Adrenal gland (tissue), 5 donors: ENCODE measurements at regions not wholly inside any gene's neighbourhood (a gene's known extent, or its start where the extent isn't known, plus 50 kb on each side); places are given as distances from the start of the nearest gene placed in this dataset.

ENCODE experiments used
- POLR2A ChIP-seq, 2 donors: fragments of 450-650 bp; IDR thresholded peaks; one replicate each; pipeline ENCODE4 v1.6.1; 2017; ENCODE audit warnings: antibody characterized with exemption in 2 of 2, mild to moderate bottlenecking in 2 of 2, moderate library complexity in 1 of 2
- TF ChIP-seq, protein P1 (sequence below), 6 experiments: fragments of 450-650 bp in 4 of 6; fragments of 200-600 bp in 2 of 6; sonication (generic) in 1 of 6; IDR thresholded peaks; 1 replicate in 5 of 6; 2 replicates in 1 of 6; pipeline versions ENCODE4 v1.5.1 to v1.8.0; 2016 to 2021; ENCODE audit warnings: antibody characterized with exemption in 6 of 6, mild to moderate bottlenecking in 2 of 6, moderate library complexity in 1 of 6
- donor health status: DM: no; HTN: no; CAD: no.

DNA sequence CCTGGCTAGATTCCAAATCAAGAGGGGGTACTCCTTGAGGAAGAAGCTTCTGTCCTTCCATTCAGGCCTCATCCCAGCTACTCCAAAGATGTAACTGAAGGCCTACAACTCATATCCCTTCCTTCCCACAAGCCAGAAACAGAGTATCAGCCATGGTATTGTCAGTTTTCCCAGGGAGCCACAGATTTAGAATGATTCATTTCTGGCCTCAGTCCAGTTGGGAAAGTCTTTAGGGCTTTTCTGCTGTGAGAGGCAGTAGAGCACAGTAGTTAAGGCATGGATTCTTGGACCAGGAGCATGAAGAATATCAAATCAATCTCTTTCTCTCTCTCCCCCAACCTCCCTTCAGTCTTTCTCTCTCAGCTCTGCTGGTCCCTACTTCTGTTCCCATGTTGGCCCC is 505.0 kb downstream of the BCOR start:
- TF ChIP-seq, protein P1, sequence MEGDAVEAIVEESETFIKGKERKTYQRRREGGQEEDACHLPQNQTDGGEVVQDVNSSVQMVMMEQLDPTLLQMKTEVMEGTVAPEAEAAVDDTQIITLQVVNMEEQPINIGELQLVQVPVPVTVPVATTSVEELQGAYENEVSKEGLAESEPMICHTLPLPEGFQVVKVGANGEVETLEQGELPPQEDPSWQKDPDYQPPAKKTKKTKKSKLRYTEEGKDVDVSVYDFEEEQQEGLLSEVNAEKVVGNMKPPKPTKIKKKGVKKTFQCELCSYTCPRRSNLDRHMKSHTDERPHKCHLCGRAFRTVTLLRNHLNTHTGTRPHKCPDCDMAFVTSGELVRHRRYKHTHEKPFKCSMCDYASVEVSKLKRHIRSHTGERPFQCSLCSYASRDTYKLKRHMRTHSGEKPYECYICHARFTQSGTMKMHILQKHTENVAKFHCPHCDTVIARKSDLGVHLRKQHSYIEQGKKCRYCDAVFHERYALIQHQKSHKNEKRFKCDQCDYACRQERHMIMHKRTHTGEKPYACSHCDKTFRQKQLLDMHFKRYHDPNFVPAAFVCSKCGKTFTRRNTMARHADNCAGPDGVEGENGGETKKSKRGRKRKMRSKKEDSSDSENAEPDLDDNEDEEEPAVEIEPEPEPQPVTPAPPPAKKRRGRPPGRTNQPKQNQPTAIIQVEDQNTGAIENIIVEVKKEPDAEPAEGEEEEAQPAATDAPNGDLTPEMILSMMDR (IDR thresholded peaks at IDR 0.05) = no peak
- TF ChIP-seq POLR2A (IDR thresholded peaks at IDR 0.05) = no peak
